ENCODE measurements at regions not wholly inside any gene's neighbourhood (a gene's known extent, or its start where the extent isn't known, plus 50 kb on each side); places are given as distances from the start of the nearest gene placed in this dataset.

GRCh38 chr4:65951177-65951576, 280.9 kb upstream of the EPHA5 start:
- TF ChIP-seq CTCF (IDR thresholded peaks at IDR 0.05; ENCODE audit: low read length) (no peak), EZH2 (optimal IDR thresholded peaks at IDR 0.05; ENCODE audit: low read depth, low read length) (no peak)

Measured in MM.1S (cell line).